ENCODE measurements at regions not wholly inside any gene's neighbourhood (a gene's known extent, or its start where the extent isn't known, plus 50 kb on each side); places are given as distances from the start of the nearest gene placed in this dataset. TPM values are rescaled to one million over a fixed set of nuclear protein-coding genes. Genes with fewer than 3 reads are reported as not detected.

GRCh38 chr2:212592695-212593094, 54.1 kb upstream of the ERBB4 start:
- no peak for ATAC-seq
- intact Hi-C loops (cut with micrococcal nuclease), result no loop called here
- no peak for DNase-seq

Small RNA genes lying in the stretch of these regions (microRNA-seq; reads per million reads assigned to microRNA genes)
- not detected for gene MIR4776-1 (ENCODE audit: borderline number of aligned reads)
- gene MIR4776-2 (ENCODE audit: borderline number of aligned reads), result not detected

All from left ventricle myocardium superior (tissue), 1 donor.